HT-29 (cell line): ENCODE measurements at regions not wholly inside any gene's neighbourhood (a gene's known extent, or its start where the extent isn't known, plus 50 kb on each side); places are given as distances from the start of the nearest gene placed in this dataset.

Source experiments
- DNase-seq: peaks from one replicate; pipeline ENCODE4 v3.0.0-alpha.2; 2015; ENCODE audit warnings: low spot score

DNA sequence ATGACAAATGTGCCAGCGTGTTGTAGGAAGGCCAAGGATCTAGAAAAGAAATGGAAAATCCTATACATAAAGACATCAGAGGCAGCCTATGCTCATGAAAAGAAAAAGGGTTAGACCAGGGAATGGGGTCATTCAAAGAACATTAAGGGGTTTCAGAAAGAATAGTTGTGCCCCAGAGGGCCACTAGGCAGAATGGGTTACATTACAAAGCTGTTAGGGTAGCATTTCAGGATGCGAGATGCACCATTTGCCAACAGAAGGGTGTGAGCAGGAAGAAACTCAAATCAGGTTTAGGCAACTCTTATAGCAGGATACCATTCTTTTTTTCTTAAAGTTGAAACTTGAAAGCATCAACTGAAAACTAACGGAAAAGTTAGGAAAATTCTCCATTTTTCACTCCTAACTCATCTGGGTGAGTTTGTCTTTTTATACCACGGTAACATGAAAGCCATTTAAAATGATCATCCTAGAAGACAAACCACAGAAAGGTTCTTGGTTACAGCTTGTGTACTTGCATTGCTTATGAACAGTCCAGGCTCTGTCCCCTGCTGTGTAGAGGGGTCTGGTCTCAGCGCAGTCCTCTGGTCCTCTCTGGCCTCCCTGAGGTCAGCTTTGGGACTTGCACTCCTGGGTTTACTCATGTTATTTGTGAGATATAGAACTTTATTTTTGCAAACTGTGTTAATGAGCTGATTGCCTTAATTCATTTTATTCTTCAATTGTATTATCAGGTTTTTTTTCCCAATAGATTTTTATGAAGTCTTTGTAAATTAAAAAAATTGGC lies 209.1 kb downstream of the DACT1 start:
- no peak for DNase-seq

DNA sequence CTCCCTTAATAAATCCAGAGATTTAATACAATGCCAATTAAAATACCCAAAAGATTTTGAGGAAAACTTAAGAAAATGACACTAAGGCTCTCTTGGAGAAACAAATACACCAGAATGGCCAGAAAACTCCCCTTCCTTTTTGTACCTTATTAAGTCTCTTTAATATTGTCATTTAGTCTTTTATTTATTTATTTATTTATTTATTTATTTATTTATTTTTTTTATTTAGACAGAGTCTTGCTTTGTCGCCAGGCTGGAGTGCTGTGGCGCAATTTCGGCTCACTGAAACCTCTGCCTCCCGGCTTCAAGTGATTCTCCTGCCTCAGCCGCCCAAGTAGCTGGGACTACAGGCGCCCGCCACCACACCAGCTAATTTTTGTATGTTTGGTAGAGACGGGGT lies 210.6 kb downstream of the DACT1 start:
- DNase-seq: no peak

DNA sequence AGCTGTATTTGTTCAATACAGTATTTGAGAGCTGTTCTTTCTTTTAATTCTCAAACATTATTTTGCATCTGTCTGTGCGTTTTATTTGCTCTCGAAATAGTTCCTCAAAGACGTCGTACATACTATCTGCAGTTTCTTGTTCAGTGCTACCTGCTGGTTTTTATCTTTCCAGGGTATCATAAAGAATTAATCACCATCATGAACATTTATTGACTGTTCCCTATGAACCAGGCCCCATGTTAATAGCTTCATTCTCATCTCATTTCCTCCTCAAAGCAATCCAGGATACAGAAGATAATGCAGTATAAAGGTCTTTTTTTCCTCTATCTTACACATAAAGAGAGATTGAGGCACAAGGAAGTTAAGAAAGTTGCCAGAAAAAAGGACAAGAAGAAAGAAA lies 211.8 kb downstream of the DACT1 start:
- no peak for DNase-seq

DNA sequence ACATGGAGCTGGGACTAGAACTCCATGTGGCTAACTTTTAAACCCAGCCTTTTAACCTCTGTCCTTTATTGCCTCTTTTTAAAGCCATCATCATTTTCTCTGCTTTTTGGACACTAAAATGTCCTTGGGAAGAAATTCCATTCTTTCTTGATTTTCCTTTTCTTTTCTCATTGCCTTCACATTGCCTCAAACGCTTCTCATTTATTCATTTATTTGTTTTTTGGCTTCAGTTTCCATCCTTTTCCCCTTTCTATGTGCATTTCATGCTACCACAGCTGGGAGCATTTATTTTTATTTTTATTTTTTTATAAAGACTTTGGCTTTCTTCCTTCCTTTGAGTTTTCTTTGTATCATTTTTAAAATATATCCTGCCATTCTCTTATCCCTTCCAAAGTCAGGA lies 212.2 kb downstream of the DACT1 start:
- no peak for DNase-seq

DNA sequence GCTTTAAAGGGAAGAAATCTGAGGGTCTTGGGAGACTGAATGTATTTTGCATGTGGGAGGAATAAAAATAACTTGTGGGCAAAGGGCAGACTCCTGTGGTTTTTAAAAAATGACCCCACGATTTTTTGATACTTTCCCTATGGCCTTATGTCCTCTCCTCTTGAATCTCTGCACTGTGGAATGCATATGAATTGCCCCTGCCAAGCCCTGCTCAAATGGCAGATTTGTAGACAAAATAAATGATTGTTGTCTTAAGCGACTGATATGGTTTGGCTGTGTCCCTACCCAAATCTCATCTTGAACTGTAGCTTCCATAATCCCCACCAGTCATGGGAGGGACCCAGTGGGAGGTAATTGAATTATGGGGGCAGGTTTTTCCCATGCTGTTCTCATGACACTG lies 223.8 kb downstream of the DACT1 start:
- DNase-seq: no peak

DNA sequence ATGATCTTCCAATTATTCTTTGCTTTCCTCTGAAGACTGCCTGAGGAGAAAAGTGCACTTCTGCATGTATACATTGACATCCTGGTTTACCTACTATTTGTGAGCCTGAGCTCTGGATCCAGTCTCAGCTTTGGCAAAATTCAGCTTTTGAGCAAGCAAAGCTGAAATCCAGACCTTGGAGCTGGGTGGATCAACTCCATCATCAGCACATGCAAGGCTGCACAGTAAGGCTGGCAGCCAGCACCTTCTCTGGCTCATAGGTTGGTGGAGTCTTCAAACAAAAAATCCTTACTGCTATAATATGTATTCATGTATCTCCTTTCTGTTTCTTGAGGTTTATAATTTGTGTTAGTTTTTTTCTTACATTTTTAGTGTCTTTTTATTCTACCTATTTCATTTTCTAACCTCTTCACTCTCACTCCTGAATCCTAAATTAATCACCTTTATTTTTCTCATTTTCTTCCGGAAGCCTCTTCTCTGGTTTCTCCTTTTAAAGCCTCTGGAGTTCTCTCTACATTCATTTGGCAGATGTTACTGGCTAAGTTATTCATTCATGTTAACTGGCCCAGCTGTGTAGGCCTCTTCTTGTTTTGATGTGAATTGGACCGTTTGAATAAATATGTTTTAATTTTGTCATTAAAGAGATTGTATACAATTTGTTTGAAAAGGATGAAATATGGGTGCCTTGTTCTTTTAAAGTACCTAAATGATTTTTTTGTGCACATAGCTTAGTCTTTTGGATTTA lies 224.8 kb downstream of the DACT1 start:
- no peak for DNase-seq

DNA sequence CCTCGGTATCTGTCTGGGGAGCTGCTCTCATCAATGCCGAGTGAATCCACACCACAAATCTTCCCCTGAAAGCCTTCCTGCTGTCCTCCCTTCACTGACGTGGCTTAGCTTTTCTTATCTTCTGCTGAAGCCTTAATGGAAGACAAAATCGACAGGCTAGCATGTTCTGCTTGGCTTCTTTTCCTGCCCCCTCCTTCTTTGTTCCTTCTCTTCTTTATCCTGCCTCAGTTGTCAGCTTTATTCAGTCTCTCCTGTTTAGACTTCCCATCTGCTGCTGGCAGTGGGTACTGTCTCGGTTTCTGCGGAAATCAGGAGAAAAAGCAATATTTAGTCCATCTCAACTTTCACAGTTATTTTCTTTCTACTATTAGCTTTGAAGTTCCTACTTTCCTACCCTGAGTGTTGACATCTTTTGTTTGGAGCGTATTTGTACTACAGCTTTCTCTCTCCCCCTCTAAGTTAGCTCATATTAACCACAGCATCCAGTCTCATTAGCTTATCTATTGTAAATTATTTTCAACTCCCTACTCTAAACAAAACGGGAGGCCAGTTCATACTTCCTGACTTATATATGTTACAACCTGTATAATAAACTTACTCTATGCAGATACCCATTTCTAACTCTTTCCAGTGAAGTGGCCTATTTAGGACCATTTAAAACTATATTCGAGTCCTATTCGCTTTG lies 226.0 kb downstream of the DACT1 start:
- no peak for DNase-seq

DNA sequence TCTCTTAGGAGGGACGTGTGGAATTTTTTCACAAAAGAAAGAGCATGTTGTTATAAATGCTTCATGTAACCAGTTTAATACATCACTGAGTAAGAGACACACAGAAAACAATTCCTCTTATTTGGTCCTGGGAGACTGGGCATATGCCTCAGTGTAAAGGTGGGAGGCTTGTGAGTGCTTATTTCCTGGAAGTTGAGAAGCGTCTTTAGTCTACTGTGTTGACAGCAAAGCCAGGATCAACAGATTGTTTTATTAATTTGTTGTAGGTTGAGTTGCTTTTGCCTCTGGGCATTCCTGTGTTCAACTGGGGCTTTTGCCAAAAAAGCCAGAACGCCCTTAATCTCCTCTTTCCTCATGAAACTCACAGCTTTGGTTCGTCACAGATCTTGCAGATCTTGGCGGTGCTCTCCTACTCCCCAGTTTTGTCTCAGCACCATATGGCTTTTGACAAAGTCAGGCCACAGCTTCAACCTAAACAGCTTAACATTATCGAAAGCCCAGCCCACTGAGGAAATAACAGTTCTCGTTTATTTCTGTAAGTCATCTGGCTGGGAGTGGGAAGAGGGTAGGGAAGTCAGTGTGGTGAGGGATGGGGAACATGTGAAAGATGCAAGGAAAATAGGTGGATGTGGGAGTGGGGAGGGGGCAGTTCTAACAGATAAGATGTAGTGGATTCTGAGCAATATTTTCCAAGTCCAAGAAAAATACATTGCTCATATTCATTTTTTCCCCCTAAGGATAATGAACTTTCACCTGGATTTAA lies 227.2 kb downstream of the DACT1 start:
- DNase-seq: no peak

DNA sequence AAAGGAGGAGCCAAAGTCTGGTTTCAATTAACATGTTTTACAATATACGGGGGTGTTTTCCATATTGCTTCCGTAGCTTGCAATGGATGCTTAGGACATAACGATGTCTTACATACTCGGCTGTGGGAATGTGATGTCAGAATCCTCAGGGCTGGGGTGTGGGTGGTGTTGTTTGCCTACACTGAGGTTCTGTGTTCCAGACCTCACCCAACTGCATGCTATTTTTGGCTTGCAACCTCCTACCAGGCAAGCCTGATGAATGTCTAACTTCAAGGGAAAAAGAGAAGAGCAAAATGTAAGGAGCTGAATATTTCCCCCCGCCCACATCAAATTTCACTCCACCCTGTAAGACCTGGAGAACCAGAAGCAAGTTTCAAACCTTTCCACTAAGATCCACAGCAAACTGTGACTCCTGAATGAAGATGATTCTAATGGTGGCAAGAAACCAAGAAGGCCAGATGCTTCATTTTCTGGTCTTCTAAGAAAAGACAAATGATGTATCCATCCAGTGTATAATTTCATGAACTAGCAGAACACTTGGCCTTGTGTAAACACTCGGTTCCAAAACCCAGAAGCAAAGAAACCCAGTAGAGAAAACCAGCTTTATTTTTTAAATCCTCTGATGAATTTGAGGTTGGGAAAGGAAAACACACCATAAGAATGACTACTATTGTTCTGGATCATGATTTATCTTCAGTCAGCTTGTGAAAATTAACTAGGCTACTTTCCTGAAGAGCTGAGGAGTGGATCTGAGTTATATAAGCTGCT lies 227.9 kb downstream of the DACT1 start:
- no peak for DNase-seq

DNA sequence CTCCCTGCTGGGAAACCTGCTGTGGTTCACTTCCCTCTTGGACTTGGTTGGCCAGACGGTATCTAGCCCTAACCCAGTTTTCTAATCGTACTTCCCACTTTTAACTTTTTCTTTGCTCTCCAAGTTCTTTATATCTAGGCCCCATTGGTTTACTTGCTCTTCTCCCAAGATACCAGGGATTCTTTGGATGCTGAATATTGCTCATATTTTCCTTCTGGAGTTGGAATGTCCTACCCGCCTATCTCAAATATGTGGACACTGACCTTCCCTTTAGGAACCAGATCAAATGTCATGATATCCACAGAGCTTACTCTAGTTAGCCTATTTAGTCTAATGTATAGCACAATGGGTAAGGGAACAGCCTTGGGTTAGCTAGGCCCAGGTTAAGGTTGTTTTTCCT lies 228.6 kb downstream of the DACT1 start:
- peak; percentile 4 for DNase-seq

DNA sequence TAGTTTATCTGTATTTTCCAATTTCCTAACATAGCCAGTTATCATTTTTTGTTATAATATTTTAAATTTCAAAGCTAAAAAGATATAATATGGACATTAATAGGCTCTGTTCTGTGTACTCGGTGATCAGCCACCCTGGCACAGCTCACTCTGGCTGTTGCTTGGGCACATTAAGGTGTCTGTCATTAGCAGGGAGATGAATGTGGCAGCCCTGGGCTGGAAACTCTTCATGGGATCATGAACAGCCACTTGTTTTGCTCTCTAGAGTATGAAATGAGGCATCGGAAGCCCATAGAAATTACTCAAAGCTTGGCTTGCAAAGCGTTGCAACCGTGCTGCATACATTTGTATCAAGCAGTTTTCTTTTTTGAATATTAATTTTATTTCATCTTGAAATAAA lies 233.2 kb downstream of the DACT1 start:
- no peak for DNase-seq

DNA sequence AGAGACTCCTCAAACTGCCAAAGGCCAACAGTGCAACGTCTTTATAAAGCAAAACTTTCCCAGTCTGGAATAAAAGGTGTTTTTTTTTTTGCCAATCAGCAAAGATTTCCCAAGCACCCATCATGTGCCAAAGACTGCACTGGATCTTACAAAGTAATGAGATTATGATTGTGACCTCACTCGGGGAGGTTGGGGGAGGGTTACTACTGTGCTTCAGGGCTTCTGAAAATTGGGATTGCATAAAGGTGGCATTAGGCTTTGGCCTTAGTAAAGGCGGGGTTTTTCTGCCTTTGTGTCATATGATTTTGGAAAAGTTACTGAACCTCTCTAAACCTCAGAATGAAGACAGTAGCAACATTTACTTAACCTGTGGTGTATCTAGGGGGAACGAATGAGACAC lies 233.8 kb downstream of the DACT1 start:
- DNase-seq: no peak

DNA sequence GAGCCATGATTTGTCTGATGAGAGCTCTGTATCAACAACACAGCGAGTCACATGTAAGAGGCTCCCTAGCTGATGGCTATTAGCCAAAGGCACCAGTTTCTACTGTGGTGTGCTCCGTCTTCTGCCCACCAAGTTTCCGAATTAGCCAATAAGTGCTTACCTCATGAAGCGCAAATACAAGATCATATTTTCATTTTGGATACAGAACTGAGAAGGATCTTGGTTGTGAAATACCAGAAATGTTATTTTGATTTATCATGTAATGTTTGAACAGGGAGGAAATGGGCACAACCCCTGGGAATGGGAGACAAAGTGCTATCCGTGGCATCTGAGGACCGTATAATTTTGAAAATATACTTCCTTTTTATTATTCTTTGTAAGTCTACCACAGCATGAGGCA lies 234.3 kb downstream of the DACT1 start:
- DNase-seq: no peak

DNA sequence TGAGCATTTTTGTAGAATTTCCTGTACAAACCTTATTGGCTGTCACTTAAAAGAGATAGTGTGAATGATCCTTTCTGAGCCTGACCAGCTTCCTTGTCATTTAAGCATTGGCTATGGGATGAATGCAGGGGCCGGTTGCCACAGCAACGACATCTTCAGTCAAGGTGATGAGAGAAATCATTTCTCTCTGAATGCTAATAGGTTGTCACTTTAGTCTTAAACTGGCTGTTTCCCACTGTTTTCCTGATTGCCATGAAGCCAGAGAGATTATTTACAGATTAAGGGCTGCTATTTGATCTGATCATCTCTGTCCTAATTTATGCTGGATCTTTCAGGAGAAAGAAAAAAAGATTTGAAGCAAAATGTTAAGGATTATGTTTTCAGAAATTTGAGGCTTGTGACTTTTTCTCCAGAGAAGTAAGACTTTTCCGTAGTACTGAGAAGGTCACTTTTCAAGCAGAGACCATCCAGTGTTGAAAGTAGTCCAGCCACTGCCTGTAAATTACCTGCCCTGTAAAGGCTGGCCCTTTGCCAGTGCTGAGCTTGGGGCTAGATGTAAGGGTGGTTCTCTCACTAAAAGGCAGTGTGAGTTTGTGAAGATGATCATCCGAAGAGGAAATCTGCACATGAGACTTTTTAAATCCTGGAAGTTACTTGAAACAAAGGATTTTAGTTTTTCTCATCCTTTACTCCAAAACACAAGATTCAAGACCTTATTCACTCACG lies 235.6 kb downstream of the DACT1 start:
- DNase-seq: peak; percentile 59

DNA sequence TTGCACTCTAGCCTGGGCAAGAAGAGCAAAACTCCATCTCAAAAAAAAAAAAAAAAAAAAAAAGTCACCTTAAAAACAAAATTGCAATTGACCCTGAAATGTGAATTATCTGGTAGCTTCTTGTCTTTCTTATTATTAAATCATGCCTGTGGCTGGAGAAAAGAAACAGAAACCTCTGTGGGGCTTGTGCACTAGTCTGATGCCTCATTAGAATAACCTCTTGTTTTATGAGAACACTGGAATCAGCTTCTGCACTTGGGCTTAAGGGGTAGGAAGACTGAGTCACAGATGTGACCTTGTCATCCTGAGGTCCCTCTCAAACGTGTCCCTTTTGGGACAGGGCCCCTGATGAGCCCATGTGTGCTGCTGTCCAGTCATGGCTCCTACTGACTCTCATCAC lies 237.9 kb downstream of the DACT1 start:
- no peak for DNase-seq

DNA sequence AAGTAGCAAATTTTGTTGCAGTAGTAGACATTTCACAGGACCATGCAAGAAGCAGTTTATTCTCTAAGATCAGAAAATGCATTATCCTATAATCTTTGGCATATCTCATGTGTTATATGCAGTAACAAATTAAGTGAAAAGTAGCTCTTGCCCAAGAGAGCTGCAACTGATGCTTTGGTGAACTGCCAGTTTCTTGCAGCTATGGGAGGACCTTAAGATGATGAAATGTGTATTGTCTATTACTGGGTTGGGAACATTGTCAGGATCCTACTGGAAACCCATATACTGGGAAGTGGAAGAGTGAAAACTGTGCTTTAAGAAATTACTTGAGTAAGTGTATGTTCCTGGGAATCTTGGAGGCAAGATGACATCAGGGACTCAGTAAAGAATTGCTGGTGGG lies 238.8 kb downstream of the DACT1 start:
- DNase-seq: no peak

DNA sequence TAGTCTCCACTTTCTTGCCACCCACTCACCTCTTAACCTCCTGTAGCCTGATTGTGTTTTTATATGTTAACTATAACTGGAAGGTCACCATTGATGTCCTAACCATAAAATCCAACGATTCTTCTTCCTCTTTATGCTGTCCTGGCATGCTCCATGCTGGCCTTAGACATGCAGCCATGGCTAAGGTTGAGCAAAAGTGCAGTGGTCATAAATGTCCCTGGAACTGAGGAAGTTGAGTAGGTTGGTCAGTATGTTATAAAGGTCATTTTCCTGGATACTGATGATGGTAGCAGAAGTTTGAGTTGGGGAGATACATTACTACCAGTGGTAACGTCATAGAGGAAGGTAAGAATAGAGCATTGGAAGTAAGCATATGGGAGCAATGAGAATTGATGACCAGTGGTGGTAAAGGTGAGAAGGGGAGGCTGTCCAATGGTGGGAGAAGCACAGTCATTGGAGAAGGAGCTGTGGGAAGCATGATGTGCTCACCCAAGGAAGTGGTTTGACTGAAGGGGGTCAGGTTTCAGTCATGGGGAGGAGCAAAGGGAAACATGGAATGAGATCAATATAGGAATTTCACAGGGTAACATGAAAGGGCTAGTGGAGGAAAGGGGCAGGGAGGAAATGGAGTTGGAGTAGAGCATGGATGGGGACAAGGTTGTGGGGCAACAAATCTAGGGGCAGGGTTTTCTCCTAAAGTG lies 240.8 kb downstream of the DACT1 start:
- no peak for DNase-seq

DNA sequence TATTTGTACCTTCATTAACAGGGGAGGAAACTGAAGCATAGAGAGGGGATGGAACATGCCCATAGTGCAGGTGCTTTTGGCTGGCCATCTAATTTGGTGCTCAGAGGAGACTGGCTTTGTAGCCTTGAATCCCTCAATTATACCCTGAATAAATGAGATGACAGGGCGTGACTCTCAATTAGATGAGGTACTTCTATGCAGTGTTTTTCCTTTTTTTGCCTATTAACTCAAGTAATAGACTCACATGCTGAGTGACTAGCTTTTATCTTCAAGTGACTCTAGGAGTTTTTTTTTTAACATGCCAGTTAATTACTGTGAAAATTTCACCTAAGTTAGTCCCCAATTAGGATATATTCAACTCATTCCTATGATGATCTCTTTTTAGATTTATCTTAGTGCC lies 243.7 kb downstream of the DACT1 start:
- no peak for DNase-seq

DNA sequence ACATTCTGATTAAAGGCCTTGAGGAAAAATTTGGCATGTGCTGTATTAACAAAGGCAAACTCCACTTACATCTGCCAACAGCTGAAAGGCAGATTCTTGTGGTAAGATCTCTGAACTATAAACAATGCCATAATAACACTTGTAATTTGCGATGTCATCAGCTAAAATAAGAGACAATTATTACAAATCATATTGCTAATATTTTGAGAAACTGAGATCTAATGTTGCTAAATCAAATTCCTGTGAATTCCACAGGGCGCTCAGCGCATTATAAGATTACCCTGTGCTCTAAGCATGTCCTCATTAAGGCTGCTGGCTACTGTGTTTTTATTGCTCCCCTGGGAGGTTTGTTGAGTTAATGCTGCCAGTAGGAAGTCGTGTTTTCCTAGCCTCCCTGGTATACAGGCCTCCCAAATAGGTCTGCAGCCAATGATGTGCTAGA lies 244.8 kb downstream of the DACT1 start:
- DNase-seq: no peak

DNA sequence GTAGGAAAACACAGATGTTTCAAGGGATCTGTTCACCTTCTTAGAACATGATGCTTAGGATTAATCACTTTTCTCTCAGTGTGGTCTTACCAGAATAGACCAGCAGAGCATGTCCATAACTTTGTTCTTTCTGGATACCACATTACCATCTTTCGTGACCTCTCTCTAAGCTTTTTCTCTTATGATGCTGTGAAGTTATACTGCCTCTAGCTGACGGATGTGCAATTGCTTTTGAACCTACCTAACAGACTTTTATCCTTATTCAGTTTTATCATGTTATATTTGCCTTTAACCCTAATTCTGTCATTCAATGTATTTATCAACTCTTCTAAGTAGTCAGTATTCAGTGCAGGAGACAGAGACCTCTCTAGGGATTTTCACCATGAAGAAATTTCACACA lies 246.7 kb downstream of the DACT1 start:
- peak; percentile 5 for DNase-seq
